HepG2 (cell line): ENCODE measurements at regions not wholly inside any gene's neighbourhood (a gene's known extent, or its start where the extent isn't known, plus 50 kb on each side); places are given as distances from the start of the nearest gene placed in this dataset.

Source experiments
- KIAA2018 ChIP-seq: sonication (generic); formaldehyde crosslinking; IDR thresholded peaks from 2 replicates; pipeline ENCODE4 v1.5.0; 2020; ENCODE audit warnings: mild to moderate bottlenecking, missing genetic modification reagents, borderline replicate concordance
- REPIN1 ChIP-seq: sonication (generic); formaldehyde crosslinking; IDR thresholded peaks from 2 replicates; pipeline ENCODE4 v1.8.0; 2022; ENCODE audit warnings: missing genetic modification reagents, low read depth, mild to moderate bottlenecking, borderline replicate concordance
- RNF219 ChIP-seq: sonication (generic); formaldehyde crosslinking; IDR thresholded peaks from 2 replicates; pipeline ENCODE4 v1.5.0; 2020; ENCODE audit warnings: mild to moderate bottlenecking, missing genetic modification reagents
- SMARCE1 ChIP-seq: fragments of 450-650 bp; IDR thresholded peaks from 2 replicates; pipeline ENCODE4 v1.6.1; 2017; ENCODE audit warnings: borderline replicate concordance
- SMC3 ChIP-seq: IDR thresholded peaks from 2 replicates; pipeline ENCODE4 v1.6.1; 2011; ENCODE audit warnings: low read length, improper control_type of control experiment
- SNAPC2 ChIP-seq: sonication (generic); formaldehyde crosslinking; IDR thresholded peaks from 2 replicates; pipeline ENCODE4 v1.8.1; 2022; ENCODE audit warnings: mild to moderate bottlenecking, missing genetic modification reagents
- ZNF160 ChIP-seq: sonication (generic); formaldehyde crosslinking; IDR thresholded peaks from 2 replicates; pipeline ENCODE4 v1.8.0; 2022; ENCODE audit warnings: mild to moderate bottlenecking, inconsistent platforms, missing genetic modification reagents
- ZNF407 ChIP-seq: sonication (generic); formaldehyde crosslinking; IDR thresholded peaks from one replicate; pipeline ENCODE4 v1.5.1; 2020; ENCODE audit warnings: mild to moderate bottlenecking, missing genetic modification reagents; ENCODE audit errors: not compliant biosample characterization
- ZNF563 ChIP-seq: sonication (generic); formaldehyde crosslinking; IDR thresholded peaks from 2 replicates; pipeline ENCODE4 v1.8.0; 2022; ENCODE audit warnings: mild to moderate bottlenecking, moderate library complexity, missing genetic modification reagents

- TF ChIP-seq KIAA2018 (no peak), ZNF407 (no peak), SNAPC2 (no peak), RNF219 (CRISPR knock-in tag) (no peak), SMARCE1 (no peak), ZNF563 (CRISPR knock-in tag) (no peak), REPIN1 (CRISPR knock-in tag) (no peak), ZNF160 (CRISPR knock-in tag) (no peak), SMC3 (no peak)
- TF ChIP-seq, all 625 proteins: peak for 0
Observed at GRCh38 chr22:44630826-44631225, 71.2 kb upstream of the PRR5 start (continued).
